ENCODE measurements at regions not wholly inside any gene's neighbourhood (a gene's known extent, or its start where the extent isn't known, plus 50 kb on each side); places are given as distances from the start of the nearest gene placed in this dataset.

DNA sequence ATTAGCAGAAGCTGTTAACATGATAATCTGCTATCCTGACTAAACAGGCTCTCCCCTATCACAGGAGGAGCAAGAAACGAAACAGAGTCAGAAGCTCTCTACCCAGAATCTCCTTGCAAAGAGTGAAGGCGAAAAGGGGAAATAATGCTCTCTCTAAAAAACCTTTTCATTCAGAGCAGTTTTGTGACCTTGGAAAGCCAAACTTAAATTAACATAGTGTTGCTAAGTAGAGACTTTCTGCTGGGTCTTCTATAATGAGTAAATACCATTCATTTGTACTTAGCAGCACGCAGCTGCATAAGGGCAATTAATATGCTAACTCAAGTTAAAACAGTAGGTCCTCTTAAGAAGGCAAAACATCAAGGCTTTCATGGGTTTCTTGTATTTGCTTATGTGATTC is 101.7 kb upstream of the GPR139 start:
- DNase-seq (no peak), ATAC-seq (ENCODE audit: low read depth) (no peak)
- Histone ChIP-seq H2BK120ac (ENCODE audit: low read depth, low read length) (no peak overlapping the region), H3K9me1 (ENCODE audit: insufficient read depth, low read length) (no peaks in the 10 kb centered on the region), H3K14ac (replicated peaks; ENCODE audit: low read depth, low read length) (no peak overlapping the region), H3K79me1 (ENCODE audit: low read depth in 1 of 2, low read length in 2 of 2) (no peaks in the 10 kb centered on the region), H3K4ac (ENCODE audit: low read depth, low read length) (no peak overlapping the region), H2BK15ac (ENCODE audit: low read depth, low read length) (no peak overlapping the region), H2AFZ (replicated peaks; ENCODE audit: low read length, poor library complexity) (no peak overlapping the region), H2AK5ac (ENCODE audit: low read depth, low read length) (no peak overlapping the region), H2BK20ac (ENCODE audit: low read depth, low read length) (no peak overlapping the region), H4K20me1 (ENCODE audit: insufficient read depth, low read length) (no peaks in the 10 kb centered on the region), H3K36me3 (ENCODE audit: control insufficient read depth, insufficient read depth, low read length) (no peaks in the 10 kb centered on the region), H3K18ac (ENCODE audit: low read depth, low read length) (no peak overlapping the region), H3K27ac (ENCODE audit: insufficient read depth, low read length) (no peak overlapping the region), H3K9ac (ENCODE audit: low read depth, low read length) (no peak overlapping the region), H3K4me2 (ENCODE audit: low read depth, low read length) (no peak overlapping the region), H2BK5ac (ENCODE audit: low read depth, low read length, poor library complexity, severe bottlenecking) (no peak overlapping the region), H3K23ac (ENCODE audit: low read depth, low read length) (no peak overlapping the region), H4K91ac (ENCODE audit: insufficient read depth, low read depth, low read length) (no peak overlapping the region), H3K27me3 (ENCODE audit: control insufficient read depth, insufficient read depth, low read length) (no peaks in the 10 kb centered on the region), H3K4me3 (ENCODE audit: insufficient read depth, low read depth, low read length) (no peak overlapping the region), H4K8ac (ENCODE audit: low read depth in 2 of 2, low read length in 2 of 2) (no peak overlapping the region), H3K4me1 (ENCODE audit: control insufficient read depth, insufficient read depth, low read length) (no peaks in the 10 kb centered on the region), H3K9me3 (ENCODE audit: control insufficient read depth, insufficient read depth, low read length) (peaks cover 13% of the 10 kb centered on the region; the same call in 1 of the 2 replicates), H2AK9ac (replicated peaks; ENCODE audit: low read depth, low read length, poor library complexity) (no peak overlapping the region), H4K5ac (ENCODE audit: low read depth, low read length) (no peak overlapping the region), H3K56ac (ENCODE audit: extremely low read depth, insufficient read depth, low read length) (no peak overlapping the region)
- ChIA-PET POLR2A (ENCODE audit: unreplicated experiment) (no interaction called here), CTCF (no interaction called here)
- TF ChIP-seq NFE2L2 (IDR thresholded peaks at IDR 0.05; ENCODE audit: low read depth, low read length) = no peak
- TF ChIP-seq, protein P1, sequence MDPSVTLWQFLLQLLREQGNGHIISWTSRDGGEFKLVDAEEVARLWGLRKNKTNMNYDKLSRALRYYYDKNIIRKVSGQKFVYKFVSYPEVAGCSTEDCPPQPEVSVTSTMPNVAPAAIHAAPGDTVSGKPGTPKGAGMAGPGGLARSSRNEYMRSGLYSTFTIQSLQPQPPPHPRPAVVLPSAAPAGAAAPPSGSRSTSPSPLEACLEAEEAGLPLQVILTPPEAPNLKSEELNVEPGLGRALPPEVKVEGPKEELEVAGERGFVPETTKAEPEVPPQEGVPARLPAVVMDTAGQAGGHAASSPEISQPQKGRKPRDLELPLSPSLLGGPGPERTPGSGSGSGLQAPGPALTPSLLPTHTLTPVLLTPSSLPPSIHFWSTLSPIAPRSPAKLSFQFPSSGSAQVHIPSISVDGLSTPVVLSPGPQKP (IDR thresholded peaks at IDR 0.05; ENCODE audit: borderline replicate concordance, low read depth, low read length) = no peak
- TF ChIP-seq, protein P2, sequence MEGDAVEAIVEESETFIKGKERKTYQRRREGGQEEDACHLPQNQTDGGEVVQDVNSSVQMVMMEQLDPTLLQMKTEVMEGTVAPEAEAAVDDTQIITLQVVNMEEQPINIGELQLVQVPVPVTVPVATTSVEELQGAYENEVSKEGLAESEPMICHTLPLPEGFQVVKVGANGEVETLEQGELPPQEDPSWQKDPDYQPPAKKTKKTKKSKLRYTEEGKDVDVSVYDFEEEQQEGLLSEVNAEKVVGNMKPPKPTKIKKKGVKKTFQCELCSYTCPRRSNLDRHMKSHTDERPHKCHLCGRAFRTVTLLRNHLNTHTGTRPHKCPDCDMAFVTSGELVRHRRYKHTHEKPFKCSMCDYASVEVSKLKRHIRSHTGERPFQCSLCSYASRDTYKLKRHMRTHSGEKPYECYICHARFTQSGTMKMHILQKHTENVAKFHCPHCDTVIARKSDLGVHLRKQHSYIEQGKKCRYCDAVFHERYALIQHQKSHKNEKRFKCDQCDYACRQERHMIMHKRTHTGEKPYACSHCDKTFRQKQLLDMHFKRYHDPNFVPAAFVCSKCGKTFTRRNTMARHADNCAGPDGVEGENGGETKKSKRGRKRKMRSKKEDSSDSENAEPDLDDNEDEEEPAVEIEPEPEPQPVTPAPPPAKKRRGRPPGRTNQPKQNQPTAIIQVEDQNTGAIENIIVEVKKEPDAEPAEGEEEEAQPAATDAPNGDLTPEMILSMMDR (conservative IDR thresholded peaks at IDR 0.05; ENCODE audit: low read depth, low read length) = no peak
- TF ChIP-seq CHD1 (IDR thresholded peaks at IDR 0.05; ENCODE audit: low read depth, low read length) = no peak
- no peak for TF ChIP-seq RAD21 (IDR thresholded peaks at IDR 0.05; ENCODE audit: low read length)
- TF ChIP-seq SMC3 (IDR thresholded peaks at IDR 0.05; ENCODE audit: low read depth, low read length) = no peak
- TF ChIP-seq RFX5 (IDR thresholded peaks at IDR 0.05; ENCODE audit: low read depth, low read length) = no peak
- TF ChIP-seq BHLHE40 (IDR thresholded peaks at IDR 0.05; ENCODE audit: low read depth, low read length) = no peak
- TF ChIP-seq, protein P3, sequence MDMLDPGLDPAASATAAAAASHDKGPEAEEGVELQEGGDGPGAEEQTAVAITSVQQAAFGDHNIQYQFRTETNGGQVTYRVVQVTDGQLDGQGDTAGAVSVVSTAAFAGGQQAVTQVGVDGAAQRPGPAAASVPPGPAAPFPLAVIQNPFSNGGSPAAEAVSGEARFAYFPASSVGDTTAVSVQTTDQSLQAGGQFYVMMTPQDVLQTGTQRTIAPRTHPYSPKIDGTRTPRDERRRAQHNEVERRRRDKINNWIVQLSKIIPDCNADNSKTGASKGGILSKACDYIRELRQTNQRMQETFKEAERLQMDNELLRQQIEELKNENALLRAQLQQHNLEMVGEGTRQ (IDR thresholded peaks at IDR 0.05; ENCODE audit: low read depth, low read length) = no peak
- intact Hi-C loops (cut with micrococcal nuclease) = no loop called here
- no CpG with 5 or more reads among the region's 3 CpGs for WGBS, 2 experiments (ENCODE audit: extremely low coverage in 2 of 2, insufficient read length in 1 of 2)
- in situ Hi-C loops (cut with MboI; ENCODE audit: low sequenced_read_pairs) = no loop called here
- dilution Hi-C loops (cut with HindIII; ENCODE audit: low sequenced_read_pairs, unreplicated experiment) = no loop called here
- no TSS peak for BruUV-seq (replicated peaks)

Measured in IMR-90 (cell line).